ENCODE measurements at regions not wholly inside any gene's neighbourhood (a gene's known extent, or its start where the extent isn't known, plus 50 kb on each side); places are given as distances from the start of the nearest gene placed in this dataset.

GRCh38 chr4:136838607-136839006 is 693.7 kb downstream of the PCDH18 start:
- DNase-seq (ENCODE audit: low read depth in 2 of 2) = no peak
- Histone ChIP-seq H3K27ac (ENCODE audit: insufficient read depth, low read length) (no peak overlapping the region), H3K79me2 (ENCODE audit: control insufficient read depth, insufficient read depth, low read length) (no peaks in the 10 kb centered on the region), H3K9me3 (ENCODE audit: control insufficient read depth, insufficient read depth, low read depth, low read length) (no peaks in the 10 kb centered on the region), H3K9ac (ENCODE audit: insufficient read depth, low read length) (no peak overlapping the region), H3K4me3 (replicated peaks in 1 of 4; ENCODE audit: control extremely low read depth in 1 of 4, insufficient read depth in 1 of 4, low read depth in 3 of 4, low read length in 4 of 4) (no peak overlapping the region), H2AFZ (ENCODE audit: low read length) (no peak overlapping the region), H3K4me1 (ENCODE audit: control insufficient read depth, extremely low read depth, insufficient read depth, low read length) (no peaks in the 10 kb centered on the region), H3K4me2 (ENCODE audit: extremely low read depth, insufficient read depth, low read length) (no peak overlapping the region), H4K20me1 (ENCODE audit: control insufficient read depth, extremely low read depth, insufficient read depth, low read length) (no peaks in the 10 kb centered on the region), H3K36me3 (ENCODE audit: control insufficient read depth, insufficient read depth, low read length) (no peaks in the 10 kb centered on the region), H3K27me3 (ENCODE audit: control insufficient read depth, insufficient read depth, low read length) (no peaks in the 10 kb centered on the region)
- no peak for TF ChIP-seq CTCF (conservative IDR thresholded peaks at IDR 0.05 in 1 of 2, IDR thresholded peaks at IDR 0.05 in 1 of 2; ENCODE audit: low read depth in 1 of 2, low read length in 2 of 2)
- TF ChIP-seq EZH2 (IDR thresholded peaks at IDR 0.05; ENCODE audit: low read length, missing control alignments) = no peak

GRCh38 chr4:136831553-136831952 is 700.7 kb downstream of the PCDH18 start:
- Histone ChIP-seq H3K4me3 (replicated peaks in 1 of 4; ENCODE audit: control extremely low read depth in 1 of 4, insufficient read depth in 1 of 4, low read depth in 3 of 4, low read length in 4 of 4) (no peak overlapping the region), H3K36me3 (ENCODE audit: control insufficient read depth, insufficient read depth, low read length) (no peaks in the 10 kb centered on the region), H3K79me2 (ENCODE audit: control insufficient read depth, insufficient read depth, low read length) (no peaks in the 10 kb centered on the region), H3K9ac (ENCODE audit: insufficient read depth, low read length) (no peak overlapping the region), H3K9me3 (ENCODE audit: control insufficient read depth, insufficient read depth, low read depth, low read length) (no peaks in the 10 kb centered on the region), H4K20me1 (ENCODE audit: control insufficient read depth, extremely low read depth, insufficient read depth, low read length) (no peaks in the 10 kb centered on the region), H3K4me1 (ENCODE audit: control insufficient read depth, extremely low read depth, insufficient read depth, low read length) (no peaks in the 10 kb centered on the region), H3K27me3 (ENCODE audit: control insufficient read depth, insufficient read depth, low read length) (no peaks in the 10 kb centered on the region), H2AFZ (ENCODE audit: low read length) (no peak overlapping the region), H3K4me2 (ENCODE audit: extremely low read depth, insufficient read depth, low read length) (no peak overlapping the region), H3K27ac (ENCODE audit: insufficient read depth, low read length) (no peak overlapping the region)
- TF ChIP-seq CTCF (conservative IDR thresholded peaks at IDR 0.05 in 1 of 2, IDR thresholded peaks at IDR 0.05 in 1 of 2; ENCODE audit: low read depth in 1 of 2, low read length in 2 of 2) (no peak), EZH2 (IDR thresholded peaks at IDR 0.05; ENCODE audit: low read length, missing control alignments) (no peak)
- DNase-seq (ENCODE audit: low read depth in 2 of 2) = no peak

GRCh38 chr4:136829280-136829679 is 703.0 kb downstream of the PCDH18 start:
- H3K27ac ChIP-seq (ENCODE audit: insufficient read depth, low read length) = no peak overlapping the region
- no peaks in the 10 kb centered on the region for H4K20me1 ChIP-seq (ENCODE audit: control insufficient read depth, extremely low read depth, insufficient read depth, low read length)
- no peak overlapping the region for H2AFZ ChIP-seq (ENCODE audit: low read length)
- H3K27me3 ChIP-seq (ENCODE audit: control insufficient read depth, insufficient read depth, low read length) = no peaks in the 10 kb centered on the region
- no peaks in the 10 kb centered on the region for H3K4me1 ChIP-seq (ENCODE audit: control insufficient read depth, extremely low read depth, insufficient read depth, low read length)
- no peaks in the 10 kb centered on the region for H3K79me2 ChIP-seq (ENCODE audit: control insufficient read depth, insufficient read depth, low read length)
- no peaks in the 10 kb centered on the region for H3K36me3 ChIP-seq (ENCODE audit: control insufficient read depth, insufficient read depth, low read length)
- TF ChIP-seq EZH2 (IDR thresholded peaks at IDR 0.05; ENCODE audit: low read length, missing control alignments) = no peak
- TF ChIP-seq CTCF (conservative IDR thresholded peaks at IDR 0.05 in 1 of 2, IDR thresholded peaks at IDR 0.05 in 1 of 2; ENCODE audit: low read depth in 1 of 2, low read length in 2 of 2) = no peak
- H3K4me2 ChIP-seq (ENCODE audit: extremely low read depth, insufficient read depth, low read length) = no peak overlapping the region
- no peak for DNase-seq (ENCODE audit: low read depth in 2 of 2)
- H3K9me3 ChIP-seq (ENCODE audit: control insufficient read depth, insufficient read depth, low read depth, low read length) = no peaks in the 10 kb centered on the region
- H3K4me3 ChIP-seq (replicated peaks in 1 of 4; ENCODE audit: control extremely low read depth in 1 of 4, insufficient read depth in 1 of 4, low read depth in 3 of 4, low read length in 4 of 4) = no peak overlapping the region
- no peak overlapping the region for H3K9ac ChIP-seq (ENCODE audit: insufficient read depth, low read length)

Data from fibroblast of lung (primary cell).